SK-N-SH (cell line): ENCODE measurements at regions not wholly inside any gene's neighbourhood (a gene's known extent, or its start where the extent isn't known, plus 50 kb on each side); places are given as distances from the start of the nearest gene placed in this dataset.

Source experiments
- EP300 ChIP-seq, 2 experiments: IDR thresholded peaks; 2 replicates each; pipeline versions ENCODE4 v1.4.0 to v1.6.1; 2012; ENCODE audit warnings: borderline replicate concordance in 1 of 2, low read depth in 1 of 2, low read length in 1 of 2
- FOXM1 ChIP-seq: IDR thresholded peaks from 2 replicates; pipeline ENCODE4 v1.4.0; 2012; ENCODE audit warnings: low read depth, mild to moderate bottlenecking
- GABPA ChIP-seq: IDR thresholded peaks from 2 replicates; pipeline ENCODE4 v1.4.0; 2012; ENCODE audit warnings: low read depth, mild to moderate bottlenecking
- GATA2 ChIP-seq: sonication (generic); formaldehyde crosslinking; IDR thresholded peaks from 2 replicates; pipeline ENCODE4 v1.5.0; 2020; ENCODE audit warnings: mild to moderate bottlenecking, missing genetic modification reagents
- JUND ChIP-seq: IDR thresholded peaks from 2 replicates; pipeline ENCODE4 v1.4.0; 2012
- MAX ChIP-seq: IDR thresholded peaks from 2 replicates; pipeline ENCODE4 v1.4.0; 2012; ENCODE audit warnings: low read depth
- NFIC ChIP-seq: IDR thresholded peaks from 2 replicates; pipeline ENCODE4 v1.4.0; 2012; ENCODE audit warnings: borderline replicate concordance
- RCOR1 ChIP-seq: fragments of 150-350 bp; IDR thresholded peaks from 2 replicates; pipeline ENCODE4 v1.6.1; 2017; ENCODE audit warnings: antibody characterized with exemption, low read length
- YY1 ChIP-seq: IDR thresholded peaks from 2 replicates; pipeline ENCODE4 v1.4.0; 2012; ENCODE audit warnings: low read depth, mild to moderate bottlenecking
- ZBTB33 ChIP-seq: IDR thresholded peaks from 2 replicates; pipeline ENCODE4 v1.4.0; 2012; ENCODE audit warnings: low read depth, borderline replicate concordance
- TF ChIP-seq, protein P1 (sequence below): fragments of 200-600 bp; sonication (generic); IDR thresholded peaks from 2 replicates; pipeline ENCODE4 v1.6.1; 2017; ENCODE audit warnings: antibody characterized with exemption, mild to moderate bottlenecking, moderate library complexity
- TF ChIP-seq, protein P2 (sequence below): IDR thresholded peaks from 2 replicates; pipeline ENCODE4 v1.6.1; 2012; ENCODE audit warnings: mild to moderate bottlenecking, low read depth, low read length, moderate library complexity

- TF ChIP-seq, protein P1, sequence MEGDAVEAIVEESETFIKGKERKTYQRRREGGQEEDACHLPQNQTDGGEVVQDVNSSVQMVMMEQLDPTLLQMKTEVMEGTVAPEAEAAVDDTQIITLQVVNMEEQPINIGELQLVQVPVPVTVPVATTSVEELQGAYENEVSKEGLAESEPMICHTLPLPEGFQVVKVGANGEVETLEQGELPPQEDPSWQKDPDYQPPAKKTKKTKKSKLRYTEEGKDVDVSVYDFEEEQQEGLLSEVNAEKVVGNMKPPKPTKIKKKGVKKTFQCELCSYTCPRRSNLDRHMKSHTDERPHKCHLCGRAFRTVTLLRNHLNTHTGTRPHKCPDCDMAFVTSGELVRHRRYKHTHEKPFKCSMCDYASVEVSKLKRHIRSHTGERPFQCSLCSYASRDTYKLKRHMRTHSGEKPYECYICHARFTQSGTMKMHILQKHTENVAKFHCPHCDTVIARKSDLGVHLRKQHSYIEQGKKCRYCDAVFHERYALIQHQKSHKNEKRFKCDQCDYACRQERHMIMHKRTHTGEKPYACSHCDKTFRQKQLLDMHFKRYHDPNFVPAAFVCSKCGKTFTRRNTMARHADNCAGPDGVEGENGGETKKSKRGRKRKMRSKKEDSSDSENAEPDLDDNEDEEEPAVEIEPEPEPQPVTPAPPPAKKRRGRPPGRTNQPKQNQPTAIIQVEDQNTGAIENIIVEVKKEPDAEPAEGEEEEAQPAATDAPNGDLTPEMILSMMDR: no peak
- TF ChIP-seq JUND (no peak), GABPA (no peak), RCOR1 (no peak), YY1 (no peak), MAX (no peak), NFIC (no peak), ZBTB33 (no peak), GATA2 (CRISPR knock-in tag) (no peak), FOXM1 (no peak), EP300 (IDR thresholded peaks at IDR 0.05; ENCODE audit: borderline replicate concordance in 1 of 2, low read depth in 1 of 2, low read length in 1 of 2) (no peak)
- TF ChIP-seq, protein P2, sequence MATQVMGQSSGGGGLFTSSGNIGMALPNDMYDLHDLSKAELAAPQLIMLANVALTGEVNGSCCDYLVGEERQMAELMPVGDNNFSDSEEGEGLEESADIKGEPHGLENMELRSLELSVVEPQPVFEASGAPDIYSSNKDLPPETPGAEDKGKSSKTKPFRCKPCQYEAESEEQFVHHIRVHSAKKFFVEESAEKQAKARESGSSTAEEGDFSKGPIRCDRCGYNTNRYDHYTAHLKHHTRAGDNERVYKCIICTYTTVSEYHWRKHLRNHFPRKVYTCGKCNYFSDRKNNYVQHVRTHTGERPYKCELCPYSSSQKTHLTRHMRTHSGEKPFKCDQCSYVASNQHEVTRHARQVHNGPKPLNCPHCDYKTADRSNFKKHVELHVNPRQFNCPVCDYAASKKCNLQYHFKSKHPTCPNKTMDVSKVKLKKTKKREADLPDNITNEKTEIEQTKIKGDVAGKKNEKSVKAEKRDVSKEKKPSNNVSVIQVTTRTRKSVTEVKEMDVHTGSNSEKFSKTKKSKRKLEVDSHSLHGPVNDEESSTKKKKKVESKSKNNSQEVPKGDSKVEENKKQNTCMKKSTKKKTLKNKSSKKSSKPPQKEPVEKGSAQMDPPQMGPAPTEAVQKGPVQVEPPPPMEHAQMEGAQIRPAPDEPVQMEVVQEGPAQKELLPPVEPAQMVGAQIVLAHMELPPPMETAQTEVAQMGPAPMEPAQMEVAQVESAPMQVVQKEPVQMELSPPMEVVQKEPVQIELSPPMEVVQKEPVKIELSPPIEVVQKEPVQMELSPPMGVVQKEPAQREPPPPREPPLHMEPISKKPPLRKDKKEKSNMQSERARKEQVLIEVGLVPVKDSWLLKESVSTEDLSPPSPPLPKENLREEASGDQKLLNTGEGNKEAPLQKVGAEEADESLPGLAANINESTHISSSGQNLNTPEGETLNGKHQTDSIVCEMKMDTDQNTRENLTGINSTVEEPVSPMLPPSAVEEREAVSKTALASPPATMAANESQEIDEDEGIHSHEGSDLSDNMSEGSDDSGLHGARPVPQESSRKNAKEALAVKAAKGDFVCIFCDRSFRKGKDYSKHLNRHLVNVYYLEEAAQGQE: no peak
Observed at GRCh38 chr10:33022691-33023090, 64.7 kb upstream of the ITGB1 start.
